ENCODE measurements at regions not wholly inside any gene's neighbourhood (a gene's known extent, or its start where the extent isn't known, plus 50 kb on each side); places are given as distances from the start of the nearest gene placed in this dataset.

DNA sequence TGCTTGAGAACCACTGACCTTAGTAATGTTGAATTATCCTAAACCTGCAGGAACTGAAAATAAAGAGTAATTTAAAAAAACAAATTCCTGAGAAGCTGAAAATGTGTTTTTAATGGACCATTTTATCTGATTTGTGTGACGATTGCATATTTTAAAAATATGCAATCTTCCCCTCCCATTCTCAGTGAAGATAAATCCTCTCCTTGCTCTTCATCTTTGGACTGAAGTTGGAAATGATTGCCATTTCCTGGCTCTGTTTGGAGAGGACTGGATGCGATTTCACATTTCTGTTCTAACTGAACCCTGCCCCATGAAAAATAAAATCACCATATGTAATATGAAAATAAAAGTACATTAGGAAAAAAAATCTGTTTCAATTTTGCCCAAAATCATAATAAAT is 216.3 kb downstream of the SLC6A15 start:
- no peak for DNase-seq (ENCODE audit: low read depth, low spot score)
- H3K4me3 ChIP-seq (ENCODE audit: low read length), result no peak overlapping the region

DNA sequence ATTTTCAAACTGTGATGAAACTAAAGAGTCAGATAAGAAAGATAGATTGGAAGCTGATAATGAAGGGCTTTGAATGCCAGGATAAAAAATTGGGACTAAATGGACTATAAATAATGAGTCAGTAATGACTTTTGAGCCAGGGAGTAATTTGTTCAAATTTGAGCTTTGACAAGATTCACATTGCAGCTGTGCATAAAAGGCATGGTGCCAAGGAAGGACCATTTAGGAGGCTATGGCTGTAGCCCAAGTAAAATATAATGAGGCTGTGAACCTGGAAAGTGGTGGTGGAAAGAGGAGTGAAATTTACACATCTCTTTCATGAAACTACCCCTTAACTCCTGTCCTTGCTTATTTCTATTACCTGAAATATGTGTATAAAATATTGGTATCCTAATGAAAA is 218.5 kb downstream of the SLC6A15 start:
- DNase-seq (ENCODE audit: low read depth, low spot score), result no peak

DNA sequence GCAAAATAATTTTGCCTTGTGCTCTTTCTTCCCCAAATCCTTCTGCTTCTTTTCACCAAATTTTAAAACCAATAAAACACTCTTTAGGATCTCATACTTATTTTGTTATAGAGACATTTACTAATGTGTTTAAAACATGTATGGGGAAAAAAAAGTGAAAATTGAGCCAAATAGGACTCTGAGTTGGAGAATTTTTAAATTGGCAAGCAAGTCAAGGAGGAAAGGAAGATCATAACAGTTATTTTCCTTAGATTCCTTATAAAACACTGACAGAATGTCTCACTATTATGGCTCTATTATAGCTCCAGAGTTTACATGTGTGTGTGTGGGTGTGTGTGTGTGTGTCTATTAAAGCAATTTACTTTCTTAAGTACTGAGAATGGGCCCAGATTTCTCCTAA is 220.5 kb downstream of the SLC6A15 start:
- no peak for DNase-seq (ENCODE audit: low read depth, low spot score)
- no peak overlapping the region for H3K4me3 ChIP-seq (ENCODE audit: low read length)

More for the DNA sequence above, 218.5 kb downstream of the SLC6A15 start:
- H3K4me3 ChIP-seq (ENCODE audit: low read length), result no peak overlapping the region

DNA sequence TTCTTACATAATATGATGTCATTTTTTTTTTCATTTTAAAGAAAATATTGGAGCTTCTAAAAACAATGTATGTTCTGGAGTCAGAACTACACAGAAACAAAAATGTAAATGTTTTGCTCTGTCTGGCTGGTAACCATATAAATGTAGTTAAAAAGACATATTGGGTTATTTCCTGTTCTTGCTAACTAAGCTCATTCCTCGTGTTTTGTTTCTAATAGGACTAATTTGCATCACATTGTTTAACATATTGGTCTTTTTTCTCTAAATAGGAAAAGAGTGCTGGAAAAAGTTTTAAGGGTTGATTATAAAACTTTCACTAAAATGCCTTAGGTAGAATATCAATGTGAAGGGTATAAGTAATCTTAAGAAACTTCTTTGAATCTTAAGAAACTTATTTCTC is 221.3 kb downstream of the SLC6A15 start:
- no peak overlapping the region for H3K4me3 ChIP-seq (ENCODE audit: low read length)
- no peak for DNase-seq (ENCODE audit: low read depth, low spot score)

DNA sequence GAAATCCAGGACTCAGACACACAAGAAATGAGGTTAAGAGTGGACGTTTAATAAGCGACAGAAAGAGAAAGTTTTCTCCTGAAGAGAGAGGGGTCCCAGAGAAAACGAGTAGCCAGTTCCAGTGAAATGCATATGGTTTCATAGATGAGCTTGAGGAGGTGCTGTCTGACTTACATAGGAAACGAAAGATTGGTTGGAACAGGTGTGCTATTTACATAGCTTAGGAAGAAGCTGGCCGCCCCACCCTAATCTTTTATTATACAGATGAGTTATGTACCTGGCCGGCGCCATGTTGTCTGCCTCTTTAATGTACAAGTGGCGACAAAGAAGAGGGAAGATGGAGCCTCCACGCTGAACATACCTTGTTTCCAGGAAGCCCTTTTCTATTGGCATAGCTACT is 223.0 kb downstream of the SLC6A15 start:
- no peak for DNase-seq (ENCODE audit: low read depth, low spot score)
- H3K4me3 ChIP-seq (ENCODE audit: low read length), result no peak overlapping the region

DNA sequence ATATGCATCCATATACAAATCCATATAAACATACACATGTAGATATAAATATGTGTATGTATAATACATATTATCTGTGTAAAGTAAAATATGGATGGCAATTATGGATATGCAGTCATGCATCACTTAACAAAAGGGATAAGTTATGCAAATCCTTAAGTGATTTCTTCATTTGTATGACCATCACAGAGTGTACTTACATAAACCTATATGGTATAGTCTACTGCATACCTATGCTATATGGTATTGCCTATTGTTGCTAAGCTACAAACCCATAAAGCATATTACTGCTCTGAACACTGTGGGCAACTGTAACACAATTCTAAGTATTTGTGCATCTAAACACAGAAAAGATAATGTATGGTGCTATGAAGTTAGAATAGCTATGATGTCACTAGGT is 227.2 kb downstream of the SLC6A15 start:
- no peak overlapping the region for H3K4me3 ChIP-seq (ENCODE audit: low read length)
- no peak for DNase-seq (ENCODE audit: low read depth, low spot score)

DNA sequence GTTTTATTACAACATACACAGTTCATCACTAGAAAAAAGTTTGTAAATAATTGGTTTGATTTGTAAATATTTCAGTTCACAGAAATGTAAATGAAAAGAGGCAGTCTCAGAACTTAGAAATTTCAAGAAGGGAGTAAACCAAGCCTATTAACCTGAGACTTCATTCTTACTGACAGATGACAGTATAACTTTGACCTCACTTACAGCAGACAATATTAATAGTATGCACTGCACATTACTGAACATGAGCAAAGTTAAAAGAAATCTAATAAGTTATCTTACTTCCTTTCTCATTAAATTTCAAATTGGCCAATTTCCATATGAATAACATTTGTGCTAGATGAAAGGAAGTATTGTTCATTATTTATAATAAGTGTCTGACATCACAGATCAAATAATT is 235.8 kb downstream of the SLC6A15 start:
- no peak for DNase-seq (ENCODE audit: low read depth, low spot score)
- no peak overlapping the region for H3K4me3 ChIP-seq (ENCODE audit: low read length)

DNA sequence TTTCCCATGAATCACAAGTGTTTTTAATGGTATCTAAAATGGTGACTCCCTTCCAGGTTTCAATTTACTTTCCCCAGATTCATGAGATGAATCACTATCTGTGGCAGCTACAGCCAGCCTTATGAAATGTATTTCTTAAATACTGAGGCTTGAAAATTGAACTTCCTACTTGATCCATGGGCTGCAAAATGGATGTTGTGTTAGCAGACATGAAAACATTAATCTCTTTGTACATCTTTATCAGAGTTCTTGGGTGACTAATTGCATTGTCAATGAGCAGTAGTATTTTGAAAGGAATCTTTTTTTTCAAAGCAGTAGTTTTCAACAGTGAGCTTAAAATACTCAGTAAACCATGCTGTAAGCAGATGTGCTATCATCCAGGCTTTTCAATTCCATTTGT is 250.8 kb downstream of the SLC6A15 start:
- H3K4me3 ChIP-seq (ENCODE audit: low read length), result no peak overlapping the region
- no peak for DNase-seq (ENCODE audit: low read depth, low spot score)

DNA sequence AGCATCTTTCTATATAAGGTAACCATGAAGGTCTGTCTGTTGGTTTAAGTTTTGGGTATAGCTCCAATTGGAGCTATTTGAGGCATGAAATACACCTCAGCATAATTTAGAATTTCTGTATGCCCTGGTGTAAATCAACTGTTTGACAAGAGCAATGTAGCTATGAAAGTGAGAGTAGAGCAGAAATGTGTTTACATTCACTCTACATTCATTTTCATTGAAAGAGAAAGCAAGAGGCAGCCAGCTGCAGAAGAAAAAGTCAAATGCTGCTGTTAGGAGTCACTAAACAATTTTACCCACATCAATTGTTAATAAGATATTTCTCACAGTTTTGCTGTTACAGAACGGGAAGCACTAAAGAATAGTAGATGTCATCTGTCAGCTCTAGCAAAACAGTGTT is 252.5 kb downstream of the SLC6A15 start:
- H3K4me3 ChIP-seq (ENCODE audit: low read length), result no peak overlapping the region
- no peak for DNase-seq (ENCODE audit: low read depth, low spot score)

DNA sequence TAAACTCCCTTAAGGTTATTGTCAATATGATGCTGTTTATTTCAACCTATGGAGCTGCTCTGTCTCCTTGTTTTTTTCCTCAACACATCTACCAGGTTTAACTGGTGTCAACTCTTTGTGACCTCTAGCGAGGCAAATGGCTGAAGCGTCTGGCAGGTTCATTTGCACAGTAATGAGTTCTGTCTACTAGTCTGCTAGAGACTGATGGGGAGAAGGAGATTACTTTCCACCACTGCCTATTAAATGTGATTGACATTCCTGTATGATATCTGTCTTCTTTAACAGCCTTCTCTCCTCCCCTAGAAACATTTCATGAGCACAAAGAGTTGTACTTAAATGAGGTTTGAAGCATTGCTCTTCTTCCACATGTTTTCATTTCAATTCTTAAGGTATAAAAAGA is 253.7 kb downstream of the SLC6A15 start:
- no peak overlapping the region for H3K4me3 ChIP-seq (ENCODE audit: low read length)
- no peak for DNase-seq (ENCODE audit: low read depth, low spot score)

DNA sequence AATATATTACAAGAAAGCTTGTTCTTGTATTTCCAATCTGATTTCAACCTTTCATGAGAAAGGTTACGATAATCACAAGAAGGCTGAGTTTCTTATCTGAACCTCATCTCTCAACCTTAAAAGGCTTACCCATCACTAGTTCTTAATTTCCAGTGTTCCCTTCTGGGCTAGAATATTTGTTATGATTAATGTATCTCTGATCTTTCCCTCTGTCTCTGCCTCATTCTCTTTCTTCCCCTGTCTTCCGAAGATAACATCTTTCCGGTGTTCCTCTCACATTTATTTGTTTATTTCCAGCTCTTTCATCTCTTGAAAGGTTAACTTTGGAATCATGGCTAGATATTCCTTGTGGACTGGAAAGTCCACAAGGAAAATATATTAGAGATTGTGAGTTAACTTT is 255.9 kb downstream of the SLC6A15 start:
- no peak overlapping the region for H3K4me3 ChIP-seq (ENCODE audit: low read length)
- DNase-seq (ENCODE audit: low read depth, low spot score), result no peak

DNA sequence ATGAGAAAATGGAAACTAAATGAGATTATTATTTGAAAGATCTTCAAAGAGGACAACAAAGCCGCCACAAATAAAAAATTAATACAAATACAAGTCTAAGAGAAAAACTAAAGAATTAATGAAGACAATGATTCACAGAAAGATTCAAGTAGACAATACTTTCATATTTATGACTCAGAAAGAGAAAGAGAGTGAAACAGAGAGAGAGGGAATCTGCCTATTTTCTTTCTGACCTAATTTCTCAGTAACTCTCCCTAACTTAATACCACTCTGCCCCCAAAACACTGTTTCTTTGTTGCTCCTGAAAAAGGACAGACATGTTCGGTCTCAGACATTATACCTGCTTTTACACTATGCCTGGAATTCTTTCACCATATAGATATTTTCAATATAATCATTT is 259.1 kb downstream of the SLC6A15 start:
- no peak for DNase-seq (ENCODE audit: low read depth, low spot score)

DNA sequence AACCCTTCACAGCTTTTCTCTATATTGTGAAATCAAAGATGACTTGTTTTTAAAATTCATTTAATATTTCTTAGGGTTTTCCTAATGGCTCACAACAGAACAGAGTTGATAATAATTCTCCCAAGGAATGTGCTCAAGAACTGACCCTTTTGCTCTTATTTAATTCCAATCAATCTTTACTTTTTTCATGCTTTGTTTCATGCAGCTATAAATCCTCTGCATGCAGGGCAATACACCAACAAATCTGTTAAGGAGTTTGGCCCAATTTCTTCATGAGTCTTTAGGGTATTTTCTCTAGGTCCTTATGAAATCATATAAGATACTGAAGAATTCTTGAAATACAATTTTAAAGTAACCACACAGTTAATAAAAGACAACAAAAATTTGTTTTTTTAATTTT is 264.2 kb downstream of the SLC6A15 start:
- no peak overlapping the region for H3K4me3 ChIP-seq (ENCODE audit: low read length)
- DNase-seq (ENCODE audit: low read depth, low spot score), result no peak

More for the DNA sequence above, 259.1 kb downstream of the SLC6A15 start:
- no peak overlapping the region for H3K4me3 ChIP-seq (ENCODE audit: low read length)

DNA sequence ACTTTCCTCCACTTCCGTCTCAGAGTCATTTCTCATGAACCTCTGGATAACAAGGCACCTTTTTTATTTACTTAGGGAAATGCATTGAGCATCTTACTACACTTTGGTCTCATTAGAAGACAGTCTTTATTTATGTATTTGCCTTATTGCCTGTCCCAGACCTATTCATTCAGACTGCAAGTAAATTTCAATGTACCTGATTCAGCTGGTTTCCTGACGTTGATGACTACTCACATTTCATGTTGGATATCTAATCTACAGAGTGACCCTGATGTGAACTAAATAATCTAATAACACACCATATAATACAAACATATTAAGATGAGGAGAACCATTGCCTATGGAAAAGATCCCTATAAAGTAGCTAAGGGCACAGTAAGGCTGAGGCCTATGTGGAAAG is 267.7 kb downstream of the SLC6A15 start:
- no peak overlapping the region for H3K4me3 ChIP-seq (ENCODE audit: low read length)
- no peak for DNase-seq (ENCODE audit: low read depth, low spot score)

DNA sequence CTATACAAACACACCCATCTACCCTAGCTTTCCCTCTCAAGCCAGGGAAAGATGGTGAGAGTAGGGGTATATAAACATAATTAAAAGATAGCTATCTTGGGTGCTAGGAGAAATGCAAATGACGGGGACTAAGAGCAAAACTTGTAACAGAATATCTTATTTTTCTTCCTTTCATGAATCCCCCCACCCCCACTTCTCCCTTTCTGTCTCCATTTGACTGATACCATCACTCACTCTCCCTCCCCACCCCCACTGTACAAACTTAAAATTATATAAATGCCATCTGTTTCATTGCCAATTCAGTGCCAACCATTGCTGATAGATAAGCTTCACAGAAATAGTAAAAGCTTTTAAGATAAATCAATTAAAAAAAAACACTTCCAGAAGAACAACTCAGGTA is 268.6 kb downstream of the SLC6A15 start:
- DNase-seq (ENCODE audit: low read depth, low spot score), result no peak
- no peak overlapping the region for H3K4me3 ChIP-seq (ENCODE audit: low read length)

DNA sequence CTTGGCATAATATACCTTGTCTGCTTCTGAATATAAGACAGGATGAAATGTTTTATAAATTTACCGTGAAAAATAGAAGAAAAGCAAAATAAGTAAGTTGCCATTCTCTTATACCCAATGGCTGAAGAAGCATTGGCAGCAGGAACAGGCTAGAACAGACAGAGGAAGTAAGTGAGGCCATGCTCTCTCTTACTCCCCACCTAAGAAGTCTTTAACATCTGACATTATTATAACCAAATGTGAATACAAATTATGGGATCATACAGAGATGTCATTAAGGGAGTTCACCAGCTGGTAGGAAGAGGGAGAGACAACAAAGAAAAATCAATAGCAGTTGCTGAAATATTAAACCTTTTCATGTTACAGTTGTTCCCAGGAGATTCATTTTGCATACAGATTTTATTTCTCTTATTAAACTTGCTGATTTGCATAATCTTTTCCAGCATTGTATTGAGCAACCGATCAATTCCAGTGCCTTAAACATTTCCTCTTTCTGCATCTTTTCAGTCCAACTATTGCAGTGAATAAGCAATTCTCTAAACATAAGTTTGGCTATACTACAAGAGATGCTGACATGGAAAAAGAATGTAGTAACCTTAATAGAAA is 270.6 kb downstream of the SLC6A15 start:
- no peak overlapping the region for H3K4me3 ChIP-seq (ENCODE audit: low read length)
- no peak for DNase-seq (ENCODE audit: low read depth, low spot score)

DNA sequence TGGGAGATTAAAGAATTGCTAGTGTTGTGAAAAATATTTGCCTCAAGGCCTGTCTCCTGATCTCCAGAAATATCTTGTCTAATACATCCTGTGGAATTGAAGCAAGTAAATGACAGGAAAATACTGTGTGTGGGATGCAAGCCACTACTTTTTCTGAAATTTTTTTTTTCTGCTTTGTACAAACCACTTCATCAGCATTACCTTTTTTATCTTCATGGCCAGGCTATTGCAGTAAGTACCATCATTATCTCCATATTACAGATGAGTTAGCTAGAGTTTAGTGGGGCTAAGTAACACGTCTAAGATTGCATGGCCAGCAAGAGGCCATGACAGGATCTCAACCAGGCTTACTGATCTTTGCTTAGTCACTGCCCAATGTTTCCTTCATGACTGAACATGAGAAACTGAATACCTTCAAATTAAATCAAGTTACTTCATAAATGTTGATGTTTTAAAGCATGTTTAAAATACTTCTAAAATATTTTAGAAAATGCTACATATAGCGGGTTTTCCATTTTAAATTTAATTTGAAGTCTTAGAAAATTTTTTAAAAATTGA is 273.7 kb downstream of the SLC6A15 start:
- no peak for DNase-seq (ENCODE audit: low read depth, low spot score)

DNA sequence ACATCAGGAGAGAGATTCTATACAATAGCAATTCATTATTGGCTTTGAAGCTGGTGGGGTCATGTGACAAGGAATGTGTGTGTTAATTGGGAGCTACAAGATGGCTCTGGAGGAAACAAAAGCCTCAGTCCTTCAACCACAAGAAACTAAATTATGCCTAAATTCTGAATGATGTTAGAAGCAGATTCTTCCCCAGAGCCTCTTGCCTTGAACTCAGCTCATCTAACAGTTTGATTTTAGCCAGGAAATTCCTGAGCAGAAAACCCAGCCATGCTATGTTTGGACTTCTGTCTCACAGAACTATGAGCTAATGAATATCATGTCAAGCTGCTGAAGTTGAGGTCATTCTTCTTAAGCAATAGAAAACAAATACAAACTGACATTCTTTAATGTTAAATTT is 274.7 kb downstream of the SLC6A15 start:
- no peak overlapping the region for H3K4me3 ChIP-seq (ENCODE audit: low read length)
- DNase-seq (ENCODE audit: low read depth, low spot score), result no peak

More for the DNA sequence above, 273.7 kb downstream of the SLC6A15 start:
- H3K4me3 ChIP-seq (ENCODE audit: low read length), result no peak overlapping the region

DNA sequence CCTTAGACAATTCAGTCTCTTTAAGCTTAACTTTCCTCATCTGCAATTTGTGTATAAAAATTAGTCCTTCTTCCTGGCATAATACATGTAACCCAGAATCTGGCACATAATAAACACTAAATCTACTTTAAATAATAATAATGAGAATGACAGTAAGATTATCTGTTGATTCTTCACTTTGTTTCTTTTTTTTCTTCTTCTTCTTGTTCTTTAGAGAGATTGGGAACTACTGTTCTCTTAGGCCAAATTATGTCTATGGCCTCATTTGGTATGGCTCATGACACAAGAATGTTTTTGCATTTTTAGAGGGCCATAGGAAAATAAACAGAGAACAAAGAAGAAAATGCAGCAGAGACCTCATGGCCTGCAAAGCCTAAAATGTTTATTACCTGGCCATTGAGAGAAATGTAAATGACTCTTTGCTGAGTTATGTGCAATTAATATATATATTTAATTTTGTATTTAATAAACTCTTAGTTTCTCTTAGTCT is 275.8 kb downstream of the SLC6A15 start:
- DNase-seq (ENCODE audit: low read depth, low spot score), result no peak
- no peak overlapping the region for H3K4me3 ChIP-seq (ENCODE audit: low read length)

DNA sequence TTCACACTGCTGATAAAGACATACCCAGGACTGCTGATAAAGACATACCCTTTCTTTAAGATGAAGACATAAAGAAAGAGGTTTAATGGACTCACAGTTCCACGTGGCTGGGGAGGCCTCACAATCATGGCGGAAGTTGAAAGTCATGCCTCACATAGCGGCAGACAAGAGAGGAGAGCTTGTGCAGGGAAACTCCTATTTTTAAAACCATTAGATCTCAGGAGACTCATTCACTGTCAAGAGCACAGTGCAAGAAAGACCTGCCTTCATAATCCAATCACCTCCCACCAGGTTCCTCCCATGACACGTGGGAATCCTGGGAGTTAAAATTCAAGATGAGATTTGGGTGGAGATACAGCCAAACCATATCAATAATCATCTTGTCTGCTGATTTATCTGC is 278.1 kb downstream of the SLC6A15 start:
- no peak for DNase-seq (ENCODE audit: low read depth, low spot score)
- no peak overlapping the region for H3K4me3 ChIP-seq (ENCODE audit: low read length)

DNA sequence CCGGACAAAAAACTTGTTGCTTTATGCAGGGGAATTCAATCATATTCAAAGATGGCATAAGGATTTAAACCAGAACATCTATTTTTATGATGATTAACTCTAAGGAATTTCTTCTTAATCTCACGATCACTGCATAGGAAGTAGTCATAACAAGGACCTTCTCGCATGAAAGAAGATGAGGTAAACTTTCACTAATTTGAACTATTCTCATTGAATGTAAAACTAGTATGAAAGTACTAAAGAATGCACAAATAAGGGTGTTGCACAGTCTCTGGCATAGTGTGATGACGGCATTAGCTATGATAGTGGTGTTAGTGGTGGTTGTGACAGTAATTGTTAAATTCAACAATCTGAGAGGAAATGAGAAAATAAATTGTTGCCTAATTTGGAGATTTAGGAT is 280.0 kb downstream of the SLC6A15 start:
- H3K4me3 ChIP-seq (ENCODE audit: low read length), result no peak overlapping the region
- no peak for DNase-seq (ENCODE audit: low read depth, low spot score)
